H7 (cell line): ENCODE measurements at regions not wholly inside any gene's neighbourhood (a gene's known extent, or its start where the extent isn't known, plus 50 kb on each side); places are given as distances from the start of the nearest gene placed in this dataset.
"Not testable (repeated sequence)": the region's sequence is repeated elsewhere in the genome, so short reads cannot be mapped to it uniquely, and the experiment has no call there.

ENCODE experiments used
- DNase-seq: peaks from one replicate; pipeline ENCODE4 v3.0.0; 2012
- H3K27me3 ChIP-seq: 2 replicates; pipeline ENCODE4 v1.6.0; 2011; ENCODE audit warnings: mild to moderate bottlenecking, low read length; ENCODE audit not compliant: control insufficient read depth, insufficient read depth
- H3K36me3 ChIP-seq: replicated peaks from 2 replicates; pipeline ENCODE4 v1.5.1; 2011; ENCODE audit warnings: low read length; ENCODE audit not compliant: control insufficient read depth, insufficient read depth
- H3K4me3 ChIP-seq: 2 replicates; pipeline ENCODE4 v1.5.1; 2011; ENCODE audit warnings: low read depth, mild to moderate bottlenecking, control low read depth, low read length, moderate library complexity; ENCODE audit not compliant: insufficient read depth

DNA sequence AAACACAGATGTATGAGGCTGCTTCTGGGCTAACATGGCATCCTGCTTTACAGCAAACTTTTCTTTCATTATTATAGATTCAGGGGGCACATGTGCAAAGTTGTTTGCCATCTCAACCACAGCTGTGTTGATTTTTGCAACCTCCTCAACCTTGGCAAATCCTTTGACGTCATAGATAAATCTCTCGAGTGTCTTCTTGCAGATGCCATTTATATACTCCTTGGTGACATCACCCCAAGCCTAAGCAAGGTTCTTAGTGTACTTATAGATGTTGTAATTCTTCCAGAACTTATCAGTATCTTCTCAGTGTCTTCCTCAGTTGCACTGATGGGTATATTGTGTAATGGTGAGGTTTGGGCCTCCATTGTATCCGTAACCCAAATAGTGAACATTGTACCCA lies 135.4 kb upstream of the RPH3A start:
- Histone ChIP-seq H3K27me3 (no peaks in the 10 kb centered on the region; the same call in 1 of the 2 replicates), H3K4me3 (no peak overlapping the region), H3K36me3 (no peaks in the 10 kb centered on the region; the same call in 1 of the 2 replicates)
- DNase-seq, result no peak

DNA sequence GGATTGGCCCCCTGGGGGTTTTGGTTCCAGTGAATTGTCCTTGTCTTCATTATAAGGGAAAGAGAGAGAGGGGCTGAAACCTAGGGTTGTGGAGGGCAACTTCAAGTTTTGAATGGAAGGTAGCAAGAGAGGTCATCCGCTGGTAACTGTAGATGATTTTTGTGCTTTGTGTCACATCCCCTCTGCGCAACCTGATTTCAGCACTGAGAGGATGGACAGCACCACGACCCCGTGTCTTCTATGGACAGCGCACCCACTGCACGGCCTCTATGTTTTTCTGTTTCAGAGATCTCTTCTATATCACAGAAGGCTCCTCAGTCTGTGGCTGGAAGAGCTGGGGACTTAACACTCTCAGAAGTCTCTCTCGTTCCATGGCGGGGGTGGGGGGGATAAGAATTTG lies 127.0 kb upstream of the RPH3A start:
- H3K36me3 ChIP-seq, result no peaks in the 10 kb centered on the region
- no peaks in the 10 kb centered on the region; the same call in 1 of the 2 replicates for H3K27me3 ChIP-seq
- peak; percentile 52 for DNase-seq
- H3K4me3 ChIP-seq, result no peak overlapping the region

- Histone ChIP-seq H3K27me3 (no peaks in the 10 kb centered on the region; the same call in 1 of the 2 replicates), H3K4me3 (no peak overlapping the region), H3K36me3 (no peaks in the 10 kb centered on the region)
- DNase-seq, result no peak
These were observed 125.6 kb upstream of the RPH3A start for GRCh38 chr12:112665958-112666357.

DNA sequence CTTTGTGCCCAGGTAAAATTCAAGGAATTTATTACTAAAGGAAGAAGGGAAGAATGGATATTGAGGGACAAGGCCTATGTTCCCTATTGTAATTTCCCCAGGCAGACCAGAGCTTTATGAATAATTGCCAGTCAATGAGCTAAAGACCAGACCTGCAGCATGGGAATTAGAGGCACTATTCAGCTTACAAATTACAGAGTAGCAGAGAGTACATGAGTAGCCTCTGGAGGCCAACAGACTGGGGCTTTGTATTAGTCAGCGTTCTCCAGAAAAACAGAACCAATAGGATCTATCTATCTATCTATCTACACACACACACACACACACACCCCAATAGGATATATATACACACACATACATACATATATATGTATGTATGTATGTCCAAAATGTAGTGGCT lies 120.0 kb upstream of the RPH3A start:
- no peaks in the 10 kb centered on the region for H3K36me3 ChIP-seq
- H3K4me3 ChIP-seq, result no peak overlapping the region
- DNase-seq, result no peak
- no peaks in the 10 kb centered on the region for H3K27me3 ChIP-seq

GRCh38 chr12:112674539-112674938 lies 117.0 kb upstream of the RPH3A start:
- DNase-seq, result no peak

DNA sequence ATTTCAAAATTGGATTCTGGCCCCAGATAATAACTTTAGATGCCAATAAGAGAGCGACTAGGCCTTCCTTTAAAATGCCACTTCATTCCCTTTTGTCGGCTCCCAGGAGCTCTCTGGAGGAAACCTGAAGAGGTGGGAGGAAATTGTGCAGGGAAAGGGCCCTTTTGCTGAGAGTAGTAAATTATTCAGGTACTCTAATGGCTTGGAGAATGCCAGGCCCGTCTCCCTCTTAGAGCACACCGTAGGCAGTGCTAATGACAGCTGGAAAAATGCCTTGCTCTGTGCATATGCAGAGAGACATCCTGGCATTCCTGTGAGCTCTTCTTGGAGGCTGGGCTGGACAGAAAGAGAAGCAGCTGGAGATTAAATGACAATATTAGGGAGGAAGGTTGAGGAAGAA lies 115.0 kb upstream of the RPH3A start:
- no peaks in the 10 kb centered on the region for H3K27me3 ChIP-seq
- peak; percentile 18 for DNase-seq
- no peaks in the 10 kb centered on the region for H3K36me3 ChIP-seq
- no peak overlapping the region for H3K4me3 ChIP-seq

More at GRCh38 chr12:112674539-112674938, 117.0 kb upstream of the RPH3A start:
- Histone ChIP-seq H3K36me3 (no peaks in the 10 kb centered on the region), H3K27me3 (no peaks in the 10 kb centered on the region), H3K4me3 (no peak overlapping the region)

GRCh38 chr12:112677050-112677765 lies 114.3 kb upstream of the RPH3A start:
- Histone ChIP-seq H3K36me3 (no peaks in the 10 kb centered on the region), H3K27me3 (no peaks in the 10 kb centered on the region), H3K4me3 (no peak overlapping the region)
- no peak for DNase-seq

DNA sequence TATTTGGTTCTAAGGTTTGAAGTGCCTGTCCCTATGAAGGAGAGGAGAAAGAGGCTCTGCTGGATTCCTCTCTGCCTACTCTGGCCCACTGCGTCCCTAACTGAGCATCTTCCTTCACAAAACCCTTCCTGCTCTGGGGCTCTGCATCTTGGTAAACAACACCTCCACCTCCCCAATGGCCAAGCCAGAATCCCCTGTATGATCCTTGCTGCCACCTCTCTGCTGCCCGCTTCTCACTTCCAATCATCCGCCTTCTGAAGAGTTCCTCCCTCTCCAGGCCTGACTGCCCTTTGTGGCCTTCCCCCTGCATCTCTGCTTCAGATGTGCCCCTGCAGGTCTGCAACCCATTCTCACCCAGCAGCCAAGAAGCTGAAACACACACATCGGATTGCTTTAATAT lies 110.6 kb upstream of the RPH3A start:
- H3K27me3 ChIP-seq, result no peaks in the 10 kb centered on the region
- no peaks in the 10 kb centered on the region for H3K36me3 ChIP-seq

GRCh38 chr12:112682586-112682985 lies 109.0 kb upstream of the RPH3A start:
- Histone ChIP-seq H3K27me3 (no peaks in the 10 kb centered on the region), H3K36me3 (no peaks in the 10 kb centered on the region), H3K4me3 (no peak overlapping the region)
- DNase-seq, result no peak

More for the DNA sequence above, 110.6 kb upstream of the RPH3A start:
- DNase-seq, result no peak
- H3K4me3 ChIP-seq, result no peak overlapping the region

- peak; percentile 37 for DNase-seq
- Histone ChIP-seq H3K27me3 (no peaks in the 10 kb centered on the region), H3K36me3 (no peaks in the 10 kb centered on the region), H3K4me3 (no peak overlapping the region)
These were observed 106.8 kb upstream of the RPH3A start for GRCh38 chr12:112684742-112685141.

DNA sequence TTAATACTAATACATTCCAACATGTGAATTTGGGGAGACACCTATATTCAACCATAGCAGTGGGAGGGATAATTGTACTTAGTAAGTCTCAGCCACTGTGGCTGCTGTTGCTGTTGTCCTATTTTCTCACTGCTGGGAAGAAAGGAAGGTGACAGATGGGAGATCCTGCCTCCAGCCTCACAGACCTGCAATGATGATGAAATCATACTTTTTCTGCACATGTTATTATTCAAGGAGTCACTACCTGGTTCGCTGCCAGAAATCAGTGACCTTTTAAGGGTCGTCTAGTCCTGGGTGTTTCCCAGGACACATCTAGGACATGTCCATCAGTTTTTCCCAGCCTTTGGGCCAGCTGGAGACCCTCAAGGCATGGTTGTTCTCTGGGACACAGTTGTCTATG lies 106.2 kb upstream of the RPH3A start:
- no peak for DNase-seq
- H3K36me3 ChIP-seq, result no peaks in the 10 kb centered on the region
- H3K27me3 ChIP-seq, result no peaks in the 10 kb centered on the region
- H3K4me3 ChIP-seq, result no peak overlapping the region

DNA sequence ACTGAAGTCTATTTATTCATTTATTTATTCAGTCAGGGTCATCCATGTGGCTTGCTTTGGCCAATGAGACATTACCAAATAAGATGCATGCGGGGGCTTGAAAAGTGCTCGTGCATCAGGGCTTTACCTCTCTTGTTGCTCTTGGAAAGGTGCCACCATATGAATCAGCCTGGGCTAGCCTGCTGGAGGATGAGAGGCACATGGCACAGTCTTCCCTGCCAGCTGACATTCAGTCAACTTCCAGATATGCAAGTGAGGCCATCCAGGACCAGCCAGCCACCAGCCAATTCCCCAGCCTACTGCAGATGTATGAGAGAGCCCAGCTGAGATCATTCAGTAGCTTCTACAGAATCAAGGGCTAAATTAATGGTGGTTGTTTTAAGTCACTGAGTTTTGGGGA lies 105.2 kb upstream of the RPH3A start:
- Histone ChIP-seq H3K4me3 (no peak overlapping the region), H3K36me3 (no peaks in the 10 kb centered on the region), H3K27me3 (no peaks in the 10 kb centered on the region)
- DNase-seq, result no peak

DNA sequence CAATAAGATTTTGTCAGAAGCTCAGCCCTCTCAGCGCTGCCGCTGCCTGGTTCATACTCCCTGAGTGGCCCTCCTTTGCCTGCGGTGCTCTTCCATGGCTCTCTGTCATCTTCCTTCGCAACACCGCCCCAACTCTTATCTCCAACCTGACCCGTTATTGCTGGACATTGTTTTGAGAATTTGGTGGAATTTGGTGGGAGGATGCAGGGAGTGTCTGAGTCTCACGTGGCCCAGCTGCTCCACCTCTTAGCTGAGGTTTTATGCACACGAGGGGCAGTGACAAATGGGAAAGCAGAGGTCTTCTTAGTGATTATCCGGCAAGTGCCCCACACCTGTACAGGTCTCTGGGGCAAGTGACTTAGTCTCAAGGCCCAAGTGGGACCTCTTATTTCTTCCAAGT lies 97.5 kb upstream of the RPH3A start:
- Histone ChIP-seq H3K36me3 (no peaks in the 10 kb centered on the region), H3K4me3 (no peak overlapping the region), H3K27me3 (no peaks in the 10 kb centered on the region)
- DNase-seq, result no peak

- not testable (repeated sequence) for H3K36me3 ChIP-seq, H3K27me3 ChIP-seq, DNase-seq, H3K4me3 ChIP-seq
These were observed 94.1 kb upstream of the RPH3A start for GRCh38 chr12:112697441-112697840.

DNA sequence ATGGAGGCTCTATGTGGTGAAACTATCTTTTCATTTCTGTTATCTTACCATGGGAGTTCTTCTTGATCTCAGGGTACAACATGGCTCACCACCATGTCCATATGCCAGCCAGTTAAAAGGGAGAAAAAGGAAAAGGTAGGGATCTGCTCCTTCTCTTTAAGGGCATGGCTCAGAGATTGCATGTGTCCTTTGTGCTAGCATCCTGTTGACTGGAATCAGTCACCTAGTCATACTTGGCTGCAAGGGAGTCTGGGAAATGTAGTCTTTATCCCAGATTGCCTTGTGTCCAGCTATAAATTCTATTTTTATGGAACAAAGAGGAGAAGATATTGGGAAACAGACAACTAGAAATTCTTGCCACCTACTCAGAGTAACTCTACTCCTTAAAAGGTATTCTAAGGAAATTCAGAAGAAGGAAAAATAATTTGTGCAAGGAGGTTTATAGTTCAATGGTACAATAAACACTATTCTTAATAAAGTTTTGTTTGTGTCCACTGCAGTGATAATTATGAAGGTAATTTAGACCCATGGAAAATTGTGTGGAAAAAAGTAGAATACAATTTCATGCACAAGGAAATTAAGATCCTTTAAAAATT lies 86.4 kb upstream of the RPH3A start:
- DNase-seq, result peak; percentile 38
- no peak overlapping the region for H3K4me3 ChIP-seq
- H3K27me3 ChIP-seq, result no peaks in the 10 kb centered on the region
- H3K36me3 ChIP-seq, result no peaks in the 10 kb centered on the region
